Left lung (tissue), 4 donors: ENCODE measurements at regions not wholly inside any gene's neighbourhood (a gene's known extent, or its start where the extent isn't known, plus 50 kb on each side); places are given as distances from the start of the nearest gene placed in this dataset.

Experiments
- ATAC-seq: fragments of 200-7000 bp; cut with Tn5 transposase; one replicate; pipeline ENCODE4 v1.9.1; 2020; ENCODE audit warnings: moderate library complexity
- DNase-seq, 4 donors: peaks; one replicate each; pipeline ENCODE4 v3.0.0-alpha.2; 2013 to 2020
- H3K27ac ChIP-seq, 2 donors: fragments of 200-600 bp; sonication (generic) in 1 of 2; one replicate each; pipeline versions ENCODE4 v1.5.0 to v1.8.0; 2020 to 2021
- H3K27me3 ChIP-seq, 2 donors: fragments of 200-600 bp; sonication (generic) in 1 of 2; one replicate each; pipeline versions ENCODE4 v1.5.0 to v1.8.0; 2020 to 2021
- H3K36me3 ChIP-seq, 2 donors: fragments of 200-600 bp; sonication (generic) in 1 of 2; one replicate each; pipeline versions ENCODE4 v1.5.0 to v1.8.0; 2020 to 2021
- H3K4me1 ChIP-seq, 2 donors: fragments of 200-600 bp; one replicate each; pipeline ENCODE4 v1.8.0; 2021
- H3K4me3 ChIP-seq, 2 donors: fragments of 200-600 bp; sonication (generic) in 1 of 2; one replicate each; pipeline versions ENCODE4 v1.5.0 to v1.8.0; 2020 to 2021; ENCODE audit warnings: mild to moderate bottlenecking in 1 of 2
- H3K9me3 ChIP-seq, 2 donors: fragments of 200-600 bp; sonication (generic) in 1 of 2; one replicate each; pipeline versions ENCODE4 v1.5.0 to v1.8.0; 2020 to 2021
- CTCF ChIP-seq, 2 donors: fragments of 200-600 bp; sonication (generic) in 1 of 2; IDR thresholded peaks; one replicate each; pipeline versions ENCODE4 v1.5.0 to v1.8.0; 2021; ENCODE audit warnings: antibody characterized with exemption in 2 of 2
- intact Hi-C, 2 donors: fragments of 100-400 bp; cut with DNase I; formaldehyde crosslinking; loops; one replicate each; pipeline versions ENCODE4 v1.11.2 to v1.14.2; 2022
- donor health status: DM: no; HTN: yes; CAD: no.
- donor health status: DM: no; HTN: no; CAD: no.

GRCh38 chr2:60125611-60126426 is 427.6 kb downstream of the BCL11A start:
- DNase-seq = no peak
- no peak for ATAC-seq
- no peaks in the 10 kb centered on the region for H3K4me1 ChIP-seq
- H3K4me3 ChIP-seq = no peak overlapping the region
- no peak for TF ChIP-seq CTCF (IDR thresholded peaks at IDR 0.05)
- H3K9me3 ChIP-seq = peaks cover 0 to 9% of the 10 kb centered on the region in 2 donors
- H3K36me3 ChIP-seq = no peaks in the 10 kb centered on the region
- intact Hi-C loops = no loop called here
- H3K27me3 ChIP-seq = no peaks in the 10 kb centered on the region
- no peak overlapping the region for H3K27ac ChIP-seq

- TF ChIP-seq CTCF (IDR thresholded peaks at IDR 0.05) = no peak
- DNase-seq = no peak
- Histone ChIP-seq H3K27me3 (no peaks in the 10 kb centered on the region), H3K36me3 (no peaks in the 10 kb centered on the region), H3K4me1 (no peaks in the 10 kb centered on the region), H3K4me3 (no peak overlapping the region), H3K9me3 (peaks cover 0 to 12% of the 10 kb centered on the region in 2 donors), H3K27ac (no peak overlapping the region)
- no peak for ATAC-seq
- intact Hi-C loops = no loop called here
These were observed 433.7 kb downstream of the BCL11A start for GRCh38 chr2:60119778-60120177.

- no peak for ATAC-seq
- intact Hi-C loops = no loop called here
- TF ChIP-seq CTCF (IDR thresholded peaks at IDR 0.05) = no peak
- Histone ChIP-seq H3K36me3 (no peaks in the 10 kb centered on the region), H3K4me1 (no peaks in the 10 kb centered on the region), H3K27me3 (no peaks in the 10 kb centered on the region), H3K27ac (no peak overlapping the region), H3K9me3 (peaks cover 0 to 12% of the 10 kb centered on the region in 2 donors), H3K4me3 (no peak overlapping the region)
- no peak for DNase-seq
These were observed 434.5 kb downstream of the BCL11A start for GRCh38 chr2:60118917-60119316.

GRCh38 chr2:60118061-60118460 is 435.4 kb downstream of the BCL11A start:
- Histone ChIP-seq H3K4me1 (no peaks in the 10 kb centered on the region), H3K36me3 (no peaks in the 10 kb centered on the region), H3K27me3 (no peaks in the 10 kb centered on the region), H3K4me3 (no peak overlapping the region), H3K27ac (no peak overlapping the region), H3K9me3 (peaks cover 0 to 12% of the 10 kb centered on the region in 2 donors)
- no peak for TF ChIP-seq CTCF (IDR thresholded peaks at IDR 0.05)
- DNase-seq (no peak), ATAC-seq (no peak)
- intact Hi-C loops = no loop called here

GRCh38 chr2:60116161-60116875 is 437.1 kb downstream of the BCL11A start:
- intact Hi-C loops = no loop called here
- H3K27me3 ChIP-seq = no peaks in the 10 kb centered on the region
- TF ChIP-seq CTCF (IDR thresholded peaks at IDR 0.05) = no peak
- no peak overlapping the region for H3K4me3 ChIP-seq
- H3K36me3 ChIP-seq = no peaks in the 10 kb centered on the region
- H3K4me1 ChIP-seq = no peaks in the 10 kb centered on the region
- peaks cover 0 to 3% of the 10 kb centered on the region in 2 donors for H3K9me3 ChIP-seq
- DNase-seq (no peak), ATAC-seq (no peak)
- H3K27ac ChIP-seq = no peak overlapping the region
